NCI-H524 (cell line): ENCODE measurements at regions not wholly inside any gene's neighbourhood (a gene's known extent, or its start where the extent isn't known, plus 50 kb on each side); places are given as distances from the start of the nearest gene placed in this dataset.

Source experiments
- DNase-seq, 2 experiments: peaks; one replicate each; lab custom pipeline; 2025; lab: John Stamatoyannopoulos, UW

GRCh38 chr12:98423963-98424362 lies 91.4 kb upstream of the TMPO start:
- DNase-seq: no peak

- DNase-seq: peak; percentile 34 to 76
Observed at GRCh38 chr12:98424726-98425401, 90.5 kb upstream of the TMPO start.

GRCh38 chr12:98425859-98426258 lies 89.5 kb upstream of the TMPO start:
- DNase-seq: no peak

- DNase-seq: no peak
Observed at GRCh38 chr12:98431089-98431488, 84.3 kb upstream of the TMPO start.

- DNase-seq: no peak
Observed at GRCh38 chr12:98437166-98437565, 78.2 kb upstream of the TMPO start.

GRCh38 chr12:98437806-98438595 lies 77.4 kb upstream of the TMPO start:
- DNase-seq: no peak

GRCh38 chr12:98438656-98439230 lies 76.6 kb upstream of the TMPO start:
- peak; percentile 90 to 96 for DNase-seq

GRCh38 chr12:98439471-98439951 lies 75.9 kb upstream of the TMPO start:
- DNase-seq: peak in 1 of 2 experiments; percentile 8

- DNase-seq: no peak
Observed at GRCh38 chr12:98439981-98440581, 75.3 kb upstream of the TMPO start.

- DNase-seq: no peak
Observed at GRCh38 chr12:98446060-98446459, 69.3 kb upstream of the TMPO start.

GRCh38 chr12:98446682-98447081 lies 68.7 kb upstream of the TMPO start:
- no peak for DNase-seq

- peak; percentile 60 to 87 for DNase-seq
Observed at GRCh38 chr12:98449584-98449983, 65.8 kb upstream of the TMPO start.

GRCh38 chr12:98453070-98453469 lies 62.3 kb upstream of the TMPO start:
- DNase-seq: no peak

- DNase-seq: no peak
Observed at GRCh38 chr12:98453492-98453891, 61.9 kb upstream of the TMPO start.

- no peak for DNase-seq
Observed at GRCh38 chr12:98456041-98456440, 59.3 kb upstream of the TMPO start.

- no peak for DNase-seq
Observed at GRCh38 chr12:98456576-98457573, 58.5 kb upstream of the TMPO start.

GRCh38 chr12:98464190-98464589 lies 51.2 kb upstream of the TMPO start:
- no peak for DNase-seq

GRCh38 chr12:98465505-98465904 lies 49.9 kb upstream of the TMPO start:
- DNase-seq: no peak
